GM06990 (cell line): ENCODE measurements at regions not wholly inside any gene's neighbourhood (a gene's known extent, or its start where the extent isn't known, plus 50 kb on each side); places are given as distances from the start of the nearest gene placed in this dataset.

ENCODE experiments used
- DNase-seq: peaks from one replicate; pipeline ENCODE4 v3.0.0-alpha.2; 2011; ENCODE audit not compliant: insufficient read length; ENCODE audit errors: extremely low read depth
- H3K27me3 ChIP-seq: replicated peaks from 2 replicates; pipeline ENCODE4 v1.6.0; 2011; ENCODE audit warnings: low read length; ENCODE audit not compliant: control insufficient read depth, insufficient read depth
- H3K36me3 ChIP-seq: 2 replicates; pipeline ENCODE4 v1.5.1; 2011; ENCODE audit warnings: low read length; ENCODE audit not compliant: control insufficient read depth, insufficient read depth
- H3K4me3 ChIP-seq: replicated peaks from 2 replicates; pipeline ENCODE4 v1.5.1; 2011; ENCODE audit warnings: low read depth, mild to moderate bottlenecking, control low read depth, low read length
- CTCF ChIP-seq: IDR thresholded peaks from 2 replicates; pipeline ENCODE4 v1.5.1; 2011; ENCODE audit warnings: low read length, control low read depth, mild to moderate bottlenecking, inconsistent platforms; ENCODE audit not compliant: insufficient read depth, poor library complexity, severe bottlenecking

- DNase-seq, result no peak
- Histone ChIP-seq H3K27me3 (no peaks in the 10 kb centered on the region), H3K36me3 (no peaks in the 10 kb centered on the region), H3K4me3 (no peak overlapping the region)
- TF ChIP-seq CTCF, result no peak
These were observed 110.0 kb downstream of the LITAF start for GRCh38 chr16:11476676-11477075.

- Histone ChIP-seq H3K27me3 (no peaks in the 10 kb centered on the region), H3K36me3 (no peaks in the 10 kb centered on the region), H3K4me3 (no peak overlapping the region)
- no peak for DNase-seq
- no peak for TF ChIP-seq CTCF
These were observed 108.1 kb downstream of the LITAF start for GRCh38 chr16:11478431-11479119.

GRCh38 chr16:11479916-11480315 is 106.8 kb downstream of the LITAF start:
- no peak for DNase-seq
- Histone ChIP-seq H3K36me3 (no peaks in the 10 kb centered on the region), H3K4me3 (no peak overlapping the region), H3K27me3 (no peaks in the 10 kb centered on the region)
- no peak for TF ChIP-seq CTCF

- no peak overlapping the region for H3K4me3 ChIP-seq
- no peaks in the 10 kb centered on the region for H3K36me3 ChIP-seq
- no peak for DNase-seq
- H3K27me3 ChIP-seq, result no peaks in the 10 kb centered on the region
- TF ChIP-seq CTCF, result no peak
These were observed 106.1 kb downstream of the LITAF start for GRCh38 chr16:11480634-11481033.

- Histone ChIP-seq H3K4me3 (no peak overlapping the region), H3K36me3 (no peaks in the 10 kb centered on the region), H3K27me3 (no peaks in the 10 kb centered on the region)
- no peak for TF ChIP-seq CTCF
- DNase-seq, result no peak
These were observed 104.7 kb downstream of the LITAF start for GRCh38 chr16:11481987-11482386.
